SK-N-SH (cell line): ENCODE measurements at regions not wholly inside any gene's neighbourhood (a gene's known extent, or its start where the extent isn't known, plus 50 kb on each side); places are given as distances from the start of the nearest gene placed in this dataset.

Experiments
- CTCF ChIA-PET: fragments of 300-600, 350-600 bp; formaldehyde crosslinking; extraction: SDS; loops from one replicate; lab custom pipeline; 2021; lab: Yijun Ruan, JAX
- POLR2A ChIA-PET: fragments of 350-600 bp; sonication (Branson Sonifier 250); formaldehyde crosslinking; extraction: SDS; loops from one replicate; lab custom pipeline; 2020; ENCODE audit warnings: antibody characterized with exemption, inconsistent platforms; lab: Yijun Ruan, JAX
- DNase-seq: peaks from one replicate; pipeline ENCODE4 v3.0.0; 2012
- H2AFZ ChIP-seq: fragments of 200-600 bp; sonication (generic); 2 replicates; pipeline ENCODE4 v1.8.1; 2016; ENCODE audit warnings: antibody characterized with exemption, mild to moderate bottlenecking, low read depth
- H3F3A ChIP-seq: fragments of 200-600 bp; sonication (generic); replicated peaks from 2 replicates; pipeline ENCODE3; 2016; ENCODE audit warnings: antibody characterized with exemption, mild to moderate bottlenecking; ENCODE audit not compliant: insufficient read depth
- H3K27ac ChIP-seq, 2 experiments: fragments of 200-500 bp in 1 of 2; fragments of 200-600 bp in 1 of 2; sonication (Bioruptor generic) in 1 of 2; sonication (generic), shearing (Covaris generic) in 1 of 2; 2 replicates each; pipeline versions ENCODE4 v1.5.1 to v1.6.1; 2014 to 2016; ENCODE audit warnings: low read depth in 2 of 2, inconsistent platforms in 1 of 2, low read length in 1 of 2, mild to moderate bottlenecking in 1 of 2, mixed read lengths in 1 of 2
- H3K27me3 ChIP-seq: fragments of 200-600 bp; sonication (generic), shearing (Covaris generic); 2 replicates; pipeline ENCODE4 v1.6.1; 2016; ENCODE audit warnings: mixed run types; ENCODE audit not compliant: insufficient read depth
- H3K36me3 ChIP-seq, 2 experiments: fragments of 200-500 bp in 1 of 2; fragments of 200-600 bp in 1 of 2; sonication (Bioruptor generic) in 1 of 2; sonication (generic) in 1 of 2; replicated peaks in 1 of 2; 2 replicates each; pipeline versions ENCODE3 to v1.5.1; 2014 to 2016; ENCODE audit warnings: low read length in 1 of 2, mild to moderate bottlenecking in 1 of 2; ENCODE audit not compliant: insufficient read depth in 2 of 2, control insufficient read depth in 1 of 2
- H3K4me1 ChIP-seq, 2 experiments: fragments of 200-500 bp in 1 of 2; fragments of 200-600 bp in 1 of 2; sonication (Bioruptor generic) in 1 of 2; sonication (generic), shearing (Covaris generic) in 1 of 2; 2 replicates each; pipeline versions ENCODE4 v1.5.1 to v1.6.1; 2014 to 2016; ENCODE audit warnings: low read depth in 1 of 2, low read length in 1 of 2, mixed run types in 1 of 2; ENCODE audit not compliant: insufficient read depth in 2 of 2, control insufficient read depth in 1 of 2
- H3K4me2 ChIP-seq: fragments of 200-600 bp; sonication (generic), shearing (Covaris generic); 2 replicates; pipeline ENCODE4 v1.6.1; 2017; ENCODE audit warnings: mixed run types
- H3K4me3 ChIP-seq, 2 experiments: fragments of 200-500 bp in 1 of 2; fragments of 200-600 bp in 1 of 2; sonication (Bioruptor generic) in 1 of 2; sonication (generic), shearing (Covaris generic) in 1 of 2; 2 replicates each; pipeline versions ENCODE4 v1.5.1 to v1.8.1; 2014 to 2016; ENCODE audit warnings: low read depth in 2 of 2, inconsistent platforms in 1 of 2, low read length in 1 of 2, mild to moderate bottlenecking in 1 of 2, mixed read lengths in 1 of 2, moderate library complexity in 1 of 2
- H3K79me2 ChIP-seq: fragments of 200-600 bp; sonication (generic); 2 replicates; pipeline ENCODE4 v1.8.1; 2017; ENCODE audit warnings: mild to moderate bottlenecking; ENCODE audit not compliant: insufficient read depth
- H3K9ac ChIP-seq: fragments of 200-600 bp; sonication (generic); 2 replicates; pipeline ENCODE4 v1.6.1; 2017; ENCODE audit warnings: mixed run types
- H3K9me2 ChIP-seq: fragments of 200-600 bp; sonication (generic); 2 replicates; pipeline ENCODE4 v1.6.1; 2017; ENCODE audit warnings: mixed run types
- H3K9me3 ChIP-seq: fragments of 200-600 bp; sonication (generic); 2 replicates; pipeline ENCODE4 v1.6.1; 2017; ENCODE audit warnings: mixed run types, mild to moderate bottlenecking, moderate library complexity
- H4K20me1 ChIP-seq: fragments of 200-600 bp; sonication (generic); 2 replicates; pipeline ENCODE4 v1.6.1; 2017; ENCODE audit warnings: mild to moderate bottlenecking, mixed run types; ENCODE audit not compliant: insufficient read depth
- CHD2 ChIP-seq: fragments of 150-350 bp; IDR thresholded peaks from 2 replicates; pipeline ENCODE4 v1.6.1; 2018; ENCODE audit warnings: low read length; ENCODE audit not compliant: partially characterized antibody
- EZH2phosphoT487 ChIP-seq: fragments of 200-600 bp; sonication (generic); IDR thresholded peaks from 2 replicates; pipeline ENCODE4 v1.6.1; 2017; ENCODE audit warnings: low read depth, mixed run types, mild to moderate bottlenecking, antibody characterized with exemption, moderate library complexity, borderline replicate concordance
- FOXM1 ChIP-seq: IDR thresholded peaks from 2 replicates; pipeline ENCODE4 v1.4.0; 2012; ENCODE audit warnings: low read depth, mild to moderate bottlenecking
- GATA2 ChIP-seq: sonication (generic); formaldehyde crosslinking; IDR thresholded peaks from 2 replicates; pipeline ENCODE4 v1.5.0; 2020; ENCODE audit warnings: mild to moderate bottlenecking, missing genetic modification reagents
- JUND ChIP-seq: IDR thresholded peaks from 2 replicates; pipeline ENCODE4 v1.4.0; 2012
- MEF2A ChIP-seq: IDR thresholded peaks from 2 replicates; pipeline ENCODE4 v1.4.0; 2012; ENCODE audit warnings: low read depth, borderline replicate concordance
- NFIC ChIP-seq: IDR thresholded peaks from 2 replicates; pipeline ENCODE4 v1.4.0; 2012; ENCODE audit warnings: borderline replicate concordance
- POLR2AphosphoS5 ChIP-seq: IDR thresholded peaks from 2 replicates; pipeline ENCODE4 v1.6.1; 2012; ENCODE audit warnings: low read depth, low read length
- RCOR1 ChIP-seq: fragments of 150-350 bp; IDR thresholded peaks from 2 replicates; pipeline ENCODE4 v1.6.1; 2017; ENCODE audit warnings: antibody characterized with exemption, low read length
- RFX5 ChIP-seq: IDR thresholded peaks from 2 replicates; pipeline ENCODE4 v1.6.1; 2012; ENCODE audit warnings: mild to moderate bottlenecking, improper control_type of control experiment, low read length
- RXRA ChIP-seq: IDR thresholded peaks from 2 replicates; pipeline ENCODE4 v1.4.0; 2012; ENCODE audit warnings: low read depth, mild to moderate bottlenecking, borderline replicate concordance
- SIN3A ChIP-seq: IDR thresholded peaks from 2 replicates; pipeline ENCODE4 v1.6.1; 2012; ENCODE audit warnings: low read depth, mild to moderate bottlenecking, low read length, moderate library complexity, borderline replicate concordance
- SMC3 ChIP-seq: IDR thresholded peaks from 2 replicates; pipeline ENCODE4 v1.6.1; 2012; ENCODE audit warnings: low read depth, low read length, improper control_type of control experiment
- TEAD4 ChIP-seq: IDR thresholded peaks from 2 replicates; pipeline ENCODE4 v1.4.0; 2012; ENCODE audit warnings: mild to moderate bottlenecking, borderline replicate concordance; ENCODE audit not compliant: insufficient read depth
- YY1 ChIP-seq: IDR thresholded peaks from 2 replicates; pipeline ENCODE4 v1.4.0; 2012; ENCODE audit warnings: low read depth, mild to moderate bottlenecking
- WGBS: methylation state at CpG from one replicate; pipeline ENCODE4 v1.1.6; 2017; ENCODE audit warnings: low lambda C conversion rate; 5-methylcytosine and 5-hydroxymethylcytosine counted together
- TF ChIP-seq, protein P1 (sequence below): IDR thresholded peaks from 2 replicates; pipeline ENCODE4 v1.4.0; 2012; ENCODE audit warnings: low read depth, borderline replicate concordance
- TF ChIP-seq, protein P2 (sequence below): fragments of 150-350 bp; IDR thresholded peaks from 2 replicates; pipeline ENCODE4 v1.6.1; 2016; ENCODE audit warnings: mild to moderate bottlenecking, low read depth, low read length
- TF ChIP-seq, protein P3 (sequence below): fragments of 150-350 bp; IDR thresholded peaks from 2 replicates; pipeline ENCODE4 v1.6.1; 2017; ENCODE audit warnings: antibody characterized with exemption, low read length, low read depth, borderline replicate concordance
- TF ChIP-seq, protein P4 (sequence below): IDR thresholded peaks from 2 replicates; pipeline ENCODE4 v1.4.0; 2012; ENCODE audit warnings: low read depth, borderline replicate concordance
- TF ChIP-seq, protein P5 (sequence below): IDR thresholded peaks from 2 replicates; pipeline ENCODE4; 2012

DNA sequence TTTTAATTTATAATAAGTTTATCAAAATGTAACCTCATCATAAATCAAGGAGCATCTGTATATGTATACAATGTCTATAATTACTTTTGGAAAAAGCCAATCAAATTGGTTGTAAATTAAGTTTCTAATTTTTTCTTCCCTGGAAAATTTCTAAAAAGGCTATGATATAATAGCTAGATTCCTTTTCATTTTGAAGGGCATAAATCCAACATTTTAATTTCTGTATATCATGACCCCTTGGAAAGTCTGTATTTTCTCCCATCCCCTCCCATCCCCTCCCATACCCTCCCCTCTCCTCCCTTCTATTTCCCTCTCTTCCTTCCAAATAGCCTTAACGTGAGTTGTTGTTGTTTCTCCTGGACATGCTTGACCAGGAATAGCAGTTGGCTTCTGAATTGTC lies 247.1 kb upstream of the FSTL5 start:
- WGBS: 26% methylated on average over 1 of the region's 1 CpG
- H3K79me2 ChIP-seq: no peaks in the 10 kb centered on the region
- no peaks in the 10 kb centered on the region for H3K27me3 ChIP-seq
- ChIA-PET CTCF (no interaction called here), POLR2A (no interaction called here)
- H3K4me1 ChIP-seq: no peaks in the 10 kb centered on the region
- no peak overlapping the region for H3K27ac ChIP-seq
- H4K20me1 ChIP-seq: no peaks in the 10 kb centered on the region
- H3K9me3 ChIP-seq: no peaks in the 10 kb centered on the region
- no peaks in the 10 kb centered on the region for H3F3A ChIP-seq
- DNase-seq: no peak
- H3K4me2 ChIP-seq: no peak overlapping the region
- no peaks in the 10 kb centered on the region for H3K9me2 ChIP-seq
- no peaks in the 10 kb centered on the region for H3K36me3 ChIP-seq
- no peak overlapping the region for H3K9ac ChIP-seq
- TF ChIP-seq POLR2AphosphoS5: no peak
- no peak for TF ChIP-seq TEAD4
- no peak for TF ChIP-seq CHD2
- TF ChIP-seq, all 33 proteins: peak for 0
- H2AFZ ChIP-seq: no peak overlapping the region
- no peak overlapping the region for H3K4me3 ChIP-seq

DNA sequence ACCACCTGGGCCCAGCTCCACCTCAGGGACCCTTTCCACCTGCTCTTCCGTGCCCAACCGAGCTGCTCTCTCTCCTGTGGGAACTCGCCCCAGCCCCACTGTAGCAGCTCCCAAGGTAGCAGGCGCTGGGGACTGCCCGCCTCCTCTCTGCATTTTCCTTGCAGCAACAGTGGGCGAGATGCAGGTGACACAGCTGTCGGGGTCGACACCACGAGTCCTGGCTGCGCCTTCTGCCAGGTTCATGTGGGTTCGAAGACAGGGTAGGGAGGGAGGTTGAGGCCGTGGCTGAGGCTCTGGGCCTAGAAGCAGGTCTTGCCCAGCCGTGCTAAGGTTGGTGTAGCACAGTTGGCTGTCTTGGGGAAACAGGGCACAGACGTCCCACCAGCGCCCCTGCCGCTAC lies 245.2 kb upstream of the FSTL5 start:
- Histone ChIP-seq H3K9ac (no peak overlapping the region), H3K27ac (no peak overlapping the region), H3K79me2 (no peaks in the 10 kb centered on the region), H4K20me1 (no peaks in the 10 kb centered on the region), H3F3A (no peaks in the 10 kb centered on the region), H3K9me2 (no peaks in the 10 kb centered on the region)
- DNase-seq: no peak
- TF ChIP-seq, protein P1, sequence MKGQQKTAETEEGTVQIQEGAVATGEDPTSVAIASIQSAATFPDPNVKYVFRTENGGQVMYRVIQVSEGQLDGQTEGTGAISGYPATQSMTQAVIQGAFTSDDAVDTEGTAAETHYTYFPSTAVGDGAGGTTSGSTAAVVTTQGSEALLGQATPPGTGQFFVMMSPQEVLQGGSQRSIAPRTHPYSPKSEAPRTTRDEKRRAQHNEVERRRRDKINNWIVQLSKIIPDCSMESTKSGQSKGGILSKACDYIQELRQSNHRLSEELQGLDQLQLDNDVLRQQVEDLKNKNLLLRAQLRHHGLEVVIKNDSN: no peak
- TF ChIP-seq RFX5: no peak
- no peak for TF ChIP-seq YY1
- no peak for TF ChIP-seq TEAD4
- no peak for TF ChIP-seq SMC3
- TF ChIP-seq CHD2: no peak
- no peak for TF ChIP-seq NFIC
- TF ChIP-seq JUND: no peak
- TF ChIP-seq FOXM1: no peak
- TF ChIP-seq SIN3A: no peak
- TF ChIP-seq, protein P2, sequence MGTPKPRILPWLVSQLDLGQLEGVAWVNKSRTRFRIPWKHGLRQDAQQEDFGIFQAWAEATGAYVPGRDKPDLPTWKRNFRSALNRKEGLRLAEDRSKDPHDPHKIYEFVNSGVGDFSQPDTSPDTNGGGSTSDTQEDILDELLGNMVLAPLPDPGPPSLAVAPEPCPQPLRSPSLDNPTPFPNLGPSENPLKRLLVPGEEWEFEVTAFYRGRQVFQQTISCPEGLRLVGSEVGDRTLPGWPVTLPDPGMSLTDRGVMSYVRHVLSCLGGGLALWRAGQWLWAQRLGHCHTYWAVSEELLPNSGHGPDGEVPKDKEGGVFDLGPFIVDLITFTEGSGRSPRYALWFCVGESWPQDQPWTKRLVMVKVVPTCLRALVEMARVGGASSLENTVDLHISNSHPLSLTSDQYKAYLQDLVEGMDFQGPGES: no peak
- TF ChIP-seq EZH2phosphoT487: no peak
- TF ChIP-seq, protein P3, sequence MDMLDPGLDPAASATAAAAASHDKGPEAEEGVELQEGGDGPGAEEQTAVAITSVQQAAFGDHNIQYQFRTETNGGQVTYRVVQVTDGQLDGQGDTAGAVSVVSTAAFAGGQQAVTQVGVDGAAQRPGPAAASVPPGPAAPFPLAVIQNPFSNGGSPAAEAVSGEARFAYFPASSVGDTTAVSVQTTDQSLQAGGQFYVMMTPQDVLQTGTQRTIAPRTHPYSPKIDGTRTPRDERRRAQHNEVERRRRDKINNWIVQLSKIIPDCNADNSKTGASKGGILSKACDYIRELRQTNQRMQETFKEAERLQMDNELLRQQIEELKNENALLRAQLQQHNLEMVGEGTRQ: no peak
- TF ChIP-seq GATA2: no peak
- TF ChIP-seq RCOR1: no peak
- TF ChIP-seq RXRA: no peak
- TF ChIP-seq, protein P4, sequence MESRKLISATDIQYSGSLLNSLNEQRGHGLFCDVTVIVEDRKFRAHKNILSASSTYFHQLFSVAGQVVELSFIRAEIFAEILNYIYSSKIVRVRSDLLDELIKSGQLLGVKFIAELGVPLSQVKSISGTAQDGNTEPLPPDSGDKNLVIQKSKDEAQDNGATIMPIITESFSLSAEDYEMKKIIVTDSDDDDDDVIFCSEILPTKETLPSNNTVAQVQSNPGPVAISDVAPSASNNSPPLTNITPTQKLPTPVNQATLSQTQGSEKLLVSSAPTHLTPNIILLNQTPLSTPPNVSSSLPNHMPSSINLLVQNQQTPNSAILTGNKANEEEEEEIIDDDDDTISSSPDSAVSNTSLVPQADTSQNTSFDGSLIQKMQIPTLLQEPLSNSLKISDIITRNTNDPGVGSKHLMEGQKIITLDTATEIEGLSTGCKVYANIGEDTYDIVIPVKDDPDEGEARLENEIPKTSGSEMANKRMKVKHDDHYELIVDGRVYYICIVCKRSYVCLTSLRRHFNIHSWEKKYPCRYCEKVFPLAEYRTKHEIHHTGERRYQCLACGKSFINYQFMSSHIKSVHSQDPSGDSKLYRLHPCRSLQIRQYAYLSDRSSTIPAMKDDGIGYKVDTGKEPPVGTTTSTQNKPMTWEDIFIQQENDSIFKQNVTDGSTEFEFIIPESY: no peak
- TF ChIP-seq MEF2A: no peak
- TF ChIP-seq, protein P5, sequence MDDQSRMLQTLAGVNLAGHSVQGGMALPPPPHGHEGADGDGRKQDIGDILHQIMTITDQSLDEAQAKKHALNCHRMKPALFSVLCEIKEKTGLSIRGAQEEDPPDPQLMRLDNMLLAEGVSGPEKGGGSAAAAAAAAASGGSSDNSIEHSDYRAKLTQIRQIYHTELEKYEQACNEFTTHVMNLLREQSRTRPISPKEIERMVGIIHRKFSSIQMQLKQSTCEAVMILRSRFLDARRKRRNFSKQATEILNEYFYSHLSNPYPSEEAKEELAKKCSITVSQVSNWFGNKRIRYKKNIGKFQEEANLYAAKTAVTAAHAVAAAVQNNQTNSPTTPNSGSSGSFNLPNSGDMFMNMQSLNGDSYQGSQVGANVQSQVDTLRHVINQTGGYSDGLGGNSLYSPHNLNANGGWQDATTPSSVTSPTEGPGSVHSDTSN: no peak
- TF ChIP-seq, all 33 proteins: peak for 0
- H2AFZ ChIP-seq: no peak overlapping the region
- no peak overlapping the region for H3K4me3 ChIP-seq
- H3K36me3 ChIP-seq: no peaks in the 10 kb centered on the region
- WGBS: 66% methylated on average over 15 of the region's 16 CpGs
- H3K27me3 ChIP-seq: no peaks in the 10 kb centered on the region
- CTCF ChIA-PET: no interaction called here
- no peaks in the 10 kb centered on the region for H3K4me1 ChIP-seq
- POLR2A ChIA-PET: no interaction called here
- H3K9me3 ChIP-seq: no peaks in the 10 kb centered on the region
- H3K4me2 ChIP-seq: no peak overlapping the region
